ENCODE measurements at regions not wholly inside any gene's neighbourhood (a gene's known extent, or its start where the extent isn't known, plus 50 kb on each side); places are given as distances from the start of the nearest gene placed in this dataset.

DNA sequence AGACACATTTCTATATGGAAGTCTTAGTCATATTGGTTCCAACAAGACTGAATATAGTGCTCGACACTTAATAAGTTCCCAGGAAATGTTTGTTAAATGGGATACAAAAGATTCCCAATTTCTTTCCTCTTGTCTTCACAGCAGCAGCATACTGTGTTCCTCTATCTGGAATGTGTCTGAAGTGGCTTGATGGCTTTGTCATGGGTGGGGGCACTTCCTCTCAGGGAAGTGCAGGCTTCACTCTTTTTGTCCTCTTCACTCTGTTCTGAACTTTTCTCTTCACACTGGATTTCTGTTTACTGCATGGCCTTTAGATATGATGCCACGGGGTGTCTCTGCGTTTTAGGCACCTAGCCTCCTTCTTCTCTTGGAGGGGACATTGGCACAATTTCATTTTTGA is 127.7 kb upstream of the C9orf72 start:
- TF ChIP-seq CBX5 (IDR thresholded peaks at IDR 0.05; ENCODE audit: low read depth, low read length) (no peak), RAD21 (IDR thresholded peaks at IDR 0.05 in 1 of 2, conservative IDR thresholded peaks at IDR 0.05 in 1 of 2; ENCODE audit: low read depth in 2 of 2, low read length in 2 of 2) (no peak), KDM1A (IDR thresholded peaks at IDR 0.05; ENCODE audit: borderline replicate concordance, low read length) (no peak), POLR2A (IDR thresholded peaks at IDR 0.05; ENCODE audit: control extremely low read depth in 1 of 2, low read depth in 2 of 2, low read length in 2 of 2) (no peak), SP1 (IDR thresholded peaks at IDR 0.05; ENCODE audit: low read depth, low read length) (no peak), HDAC2 (IDR thresholded peaks at IDR 0.05; ENCODE audit: borderline replicate concordance in 1 of 2, low read depth in 2 of 2, low read length in 2 of 2) (no peak), NANOG (IDR thresholded peaks at IDR 0.05; ENCODE audit: insufficient read depth, low read depth, low read length, poor library complexity, severe bottlenecking) (no peak), POLR2AphosphoS5 (IDR thresholded peaks at IDR 0.05; ENCODE audit: low read depth, low read length) (no peak), BRCA1 (IDR thresholded peaks at IDR 0.05; ENCODE audit: low read depth, low read length) (no peak), CEBPB (IDR thresholded peaks at IDR 0.05; ENCODE audit: low read depth, low read length) (no peak)
- TF ChIP-seq, protein P1, sequence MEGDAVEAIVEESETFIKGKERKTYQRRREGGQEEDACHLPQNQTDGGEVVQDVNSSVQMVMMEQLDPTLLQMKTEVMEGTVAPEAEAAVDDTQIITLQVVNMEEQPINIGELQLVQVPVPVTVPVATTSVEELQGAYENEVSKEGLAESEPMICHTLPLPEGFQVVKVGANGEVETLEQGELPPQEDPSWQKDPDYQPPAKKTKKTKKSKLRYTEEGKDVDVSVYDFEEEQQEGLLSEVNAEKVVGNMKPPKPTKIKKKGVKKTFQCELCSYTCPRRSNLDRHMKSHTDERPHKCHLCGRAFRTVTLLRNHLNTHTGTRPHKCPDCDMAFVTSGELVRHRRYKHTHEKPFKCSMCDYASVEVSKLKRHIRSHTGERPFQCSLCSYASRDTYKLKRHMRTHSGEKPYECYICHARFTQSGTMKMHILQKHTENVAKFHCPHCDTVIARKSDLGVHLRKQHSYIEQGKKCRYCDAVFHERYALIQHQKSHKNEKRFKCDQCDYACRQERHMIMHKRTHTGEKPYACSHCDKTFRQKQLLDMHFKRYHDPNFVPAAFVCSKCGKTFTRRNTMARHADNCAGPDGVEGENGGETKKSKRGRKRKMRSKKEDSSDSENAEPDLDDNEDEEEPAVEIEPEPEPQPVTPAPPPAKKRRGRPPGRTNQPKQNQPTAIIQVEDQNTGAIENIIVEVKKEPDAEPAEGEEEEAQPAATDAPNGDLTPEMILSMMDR (IDR thresholded peaks at IDR 0.05; ENCODE audit: control extremely low read depth in 1 of 3, insufficient read depth in 1 of 3, low read depth in 1 of 3, low read length in 3 of 3): no peak
- TF ChIP-seq, protein P2, sequence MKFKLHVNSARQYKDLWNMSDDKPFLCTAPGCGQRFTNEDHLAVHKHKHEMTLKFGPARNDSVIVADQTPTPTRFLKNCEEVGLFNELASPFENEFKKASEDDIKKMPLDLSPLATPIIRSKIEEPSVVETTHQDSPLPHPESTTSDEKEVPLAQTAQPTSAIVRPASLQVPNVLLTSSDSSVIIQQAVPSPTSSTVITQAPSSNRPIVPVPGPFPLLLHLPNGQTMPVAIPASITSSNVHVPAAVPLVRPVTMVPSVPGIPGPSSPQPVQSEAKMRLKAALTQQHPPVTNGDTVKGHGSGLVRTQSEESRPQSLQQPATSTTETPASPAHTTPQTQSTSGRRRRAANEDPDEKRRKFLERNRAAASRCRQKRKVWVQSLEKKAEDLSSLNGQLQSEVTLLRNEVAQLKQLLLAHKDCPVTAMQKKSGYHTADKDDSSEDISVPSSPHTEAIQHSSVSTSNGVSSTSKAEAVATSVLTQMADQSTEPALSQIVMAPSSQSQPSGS (IDR thresholded peaks at IDR 0.05; ENCODE audit: low read length): no peak
